HS-27A (cell line): ENCODE measurements at regions not wholly inside any gene's neighbourhood (a gene's known extent, or its start where the extent isn't known, plus 50 kb on each side); places are given as distances from the start of the nearest gene placed in this dataset.
"Not testable (repeated sequence)": the region's sequence is repeated elsewhere in the genome, so short reads cannot be mapped to it uniquely, and the experiment has no call there.

Source experiments
- DNase-seq: peaks from one replicate; pipeline ENCODE4 v3.0.0-alpha.2; 2012; ENCODE audit warnings: low read depth, missing footprints

DNA sequence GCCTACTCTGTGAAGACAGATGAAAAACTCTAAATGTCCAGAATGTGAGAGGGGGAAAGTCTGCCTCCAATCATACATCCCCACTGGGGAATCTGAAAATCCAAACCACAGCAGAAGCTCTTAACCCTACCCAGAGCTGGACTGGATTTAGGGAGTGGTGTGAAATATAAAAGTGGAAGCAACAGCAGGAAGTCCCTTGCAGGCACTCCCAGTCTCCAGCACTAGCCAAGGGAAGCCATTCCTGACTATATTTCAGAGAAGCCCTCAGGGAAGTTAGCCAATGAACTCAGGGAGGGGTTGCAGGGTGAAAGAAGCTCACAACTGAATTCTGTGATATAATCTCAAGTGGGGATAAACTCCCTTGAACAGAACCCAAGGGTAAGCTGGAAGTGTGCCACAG, 51.5 kb downstream of the CRPPA start:
- no peak for DNase-seq

DNA sequence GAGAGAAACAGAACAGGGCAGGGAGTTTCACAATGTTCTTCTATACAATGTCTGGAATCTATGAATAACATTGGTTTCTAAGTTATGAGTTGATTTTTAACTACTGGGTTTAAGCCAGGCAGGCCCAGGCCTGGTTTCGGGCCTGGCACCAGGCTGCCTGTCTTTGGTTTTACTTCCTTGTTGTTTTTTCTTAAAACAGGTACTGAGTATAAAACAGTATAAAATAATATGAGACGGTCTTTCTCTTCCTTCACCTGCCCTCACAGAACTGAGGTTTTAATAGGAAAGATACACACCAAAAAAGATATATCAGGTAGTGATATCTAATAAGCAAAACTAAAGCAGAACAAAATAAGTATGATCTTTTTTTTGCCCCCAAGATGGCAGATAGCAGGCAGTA, 52.0 kb downstream of the CRPPA start:
- not testable (repeated sequence) for DNase-seq

DNA sequence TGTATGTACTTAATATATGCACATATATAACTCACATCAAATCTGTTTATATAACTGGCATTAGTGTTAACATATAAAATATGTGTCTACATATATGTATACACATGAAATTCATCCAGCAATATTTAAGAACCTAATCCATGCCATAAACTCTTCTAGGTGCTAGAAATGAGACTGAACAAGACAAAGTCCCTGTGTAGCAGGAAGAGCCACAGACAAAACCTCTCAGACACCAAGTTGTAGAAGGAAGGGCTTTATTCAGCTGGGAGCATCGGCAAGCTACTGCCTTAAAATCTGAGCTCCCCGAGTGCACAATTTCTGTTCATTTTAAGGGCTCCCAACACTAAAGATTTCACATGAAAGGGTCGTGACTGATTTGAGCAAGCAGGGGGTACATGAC, 52.5 kb downstream of the CRPPA start:
- no peak for DNase-seq

DNA sequence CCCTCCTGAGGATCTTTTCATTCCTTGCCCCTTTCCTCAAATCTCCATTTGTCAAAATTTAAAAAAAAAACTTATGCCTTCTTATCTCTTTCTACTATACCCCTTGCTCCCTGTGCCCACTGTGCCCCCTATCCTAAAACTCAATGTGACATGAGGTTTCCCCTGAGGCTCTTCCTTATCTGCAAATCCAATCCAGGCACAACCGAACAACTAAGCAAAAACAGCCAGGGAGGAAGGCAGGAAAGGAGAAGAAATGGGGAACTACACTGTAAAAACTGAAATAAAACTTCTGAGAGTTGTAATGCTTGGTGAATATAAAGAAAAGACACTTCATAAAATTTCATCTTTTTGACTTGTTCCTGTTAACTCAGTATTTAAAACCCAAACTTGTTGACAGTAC, 54.2 kb downstream of the CRPPA start:
- DNase-seq: no peak

DNA sequence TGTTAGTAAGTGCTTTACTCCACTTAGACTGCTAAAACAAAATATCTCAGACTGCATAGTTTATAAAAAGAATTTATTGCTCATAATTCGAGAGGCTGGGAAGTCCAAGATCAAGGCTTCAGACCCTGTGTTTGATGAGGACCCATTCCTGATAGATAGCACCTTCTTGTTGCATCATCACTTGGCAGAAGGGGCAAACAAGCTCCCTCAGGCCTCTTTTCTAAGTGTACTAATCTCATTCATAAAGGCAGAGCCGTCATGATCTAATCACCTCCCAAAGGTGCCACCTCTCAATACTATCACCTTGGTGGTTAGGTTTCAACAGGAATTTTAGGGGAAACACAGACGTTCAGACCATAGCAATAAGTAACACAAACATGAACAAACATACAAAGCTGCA, 55.4 kb downstream of the CRPPA start:
- no peak for DNase-seq

DNA sequence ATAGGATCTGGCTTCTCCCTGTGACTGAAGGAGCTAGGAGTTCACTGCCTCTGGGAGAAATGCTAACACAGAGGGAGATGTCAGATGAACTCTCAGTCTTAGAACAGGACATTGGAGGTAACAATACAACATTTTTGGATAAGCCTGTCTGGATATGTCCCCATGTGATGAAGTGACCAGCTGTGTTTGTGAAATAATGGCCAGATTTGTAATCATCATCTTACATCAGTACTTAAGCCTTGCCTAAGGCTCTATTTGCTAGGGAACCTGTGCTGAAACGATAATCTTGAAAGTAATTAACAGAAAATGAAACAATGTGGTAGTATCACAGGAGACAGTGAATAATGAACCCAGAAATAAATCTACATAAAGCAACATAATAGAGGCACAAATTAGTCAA, 56.2 kb downstream of the CRPPA start:
- DNase-seq: no peak

DNA sequence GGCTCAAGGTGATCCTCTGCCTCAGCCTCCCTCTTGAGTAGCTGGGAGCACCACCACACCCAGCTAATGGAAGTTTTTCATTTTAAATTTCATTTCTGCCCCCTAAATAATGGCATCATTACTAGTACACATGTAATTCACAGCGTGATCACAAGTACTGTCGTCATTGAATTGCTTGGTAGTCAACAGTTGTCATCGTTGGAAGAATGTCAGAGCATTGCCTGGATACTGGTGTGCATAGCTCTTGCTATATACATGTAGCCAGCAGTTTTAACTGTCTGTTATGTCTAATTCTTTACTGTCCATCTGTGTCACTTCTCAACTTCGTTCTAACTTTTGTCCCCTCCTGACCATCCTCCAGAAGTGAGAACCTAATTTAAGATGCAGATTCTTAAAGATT, 62.1 kb downstream of the CRPPA start:
- DNase-seq: no peak

DNA sequence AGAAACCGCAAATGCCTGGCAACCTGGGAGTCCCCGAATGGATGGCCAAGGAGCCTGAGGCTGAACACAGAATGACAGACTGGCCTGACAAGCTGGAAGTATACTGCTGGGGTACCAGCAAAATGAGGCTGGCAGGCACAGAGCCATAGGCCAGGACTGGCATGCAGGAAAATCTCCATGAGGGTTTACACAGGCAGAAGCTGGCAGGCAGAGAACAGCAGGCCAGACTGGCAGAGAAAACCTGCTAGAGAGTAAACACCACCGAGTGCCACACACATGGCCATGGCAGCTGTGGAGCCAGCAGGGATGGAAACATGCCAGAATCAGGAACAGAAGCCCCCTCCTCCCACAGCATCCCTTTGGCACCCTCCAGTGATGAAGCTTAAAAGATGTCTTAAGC, 63.4 kb downstream of the CRPPA start:
- DNase-seq: no peak

DNA sequence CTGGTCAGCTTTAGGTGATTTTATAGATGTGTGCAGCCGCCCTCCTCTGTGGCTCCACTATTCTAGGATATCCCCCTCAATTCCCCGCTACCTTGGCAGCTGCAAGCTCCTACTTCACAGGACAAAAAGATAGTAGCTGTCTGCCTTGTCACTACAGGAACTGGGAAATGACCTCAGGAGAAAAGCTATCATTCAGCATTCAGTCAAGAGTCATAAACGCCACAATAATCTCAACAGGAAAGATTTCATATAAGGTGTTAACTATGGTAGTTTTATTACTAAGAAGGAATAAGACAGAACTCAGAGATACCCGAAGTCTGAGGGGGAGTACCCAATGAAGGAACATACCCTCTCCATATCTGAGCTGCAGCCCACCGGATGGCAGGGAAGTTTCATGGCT, 63.9 kb downstream of the CRPPA start:
- DNase-seq: no peak

DNA sequence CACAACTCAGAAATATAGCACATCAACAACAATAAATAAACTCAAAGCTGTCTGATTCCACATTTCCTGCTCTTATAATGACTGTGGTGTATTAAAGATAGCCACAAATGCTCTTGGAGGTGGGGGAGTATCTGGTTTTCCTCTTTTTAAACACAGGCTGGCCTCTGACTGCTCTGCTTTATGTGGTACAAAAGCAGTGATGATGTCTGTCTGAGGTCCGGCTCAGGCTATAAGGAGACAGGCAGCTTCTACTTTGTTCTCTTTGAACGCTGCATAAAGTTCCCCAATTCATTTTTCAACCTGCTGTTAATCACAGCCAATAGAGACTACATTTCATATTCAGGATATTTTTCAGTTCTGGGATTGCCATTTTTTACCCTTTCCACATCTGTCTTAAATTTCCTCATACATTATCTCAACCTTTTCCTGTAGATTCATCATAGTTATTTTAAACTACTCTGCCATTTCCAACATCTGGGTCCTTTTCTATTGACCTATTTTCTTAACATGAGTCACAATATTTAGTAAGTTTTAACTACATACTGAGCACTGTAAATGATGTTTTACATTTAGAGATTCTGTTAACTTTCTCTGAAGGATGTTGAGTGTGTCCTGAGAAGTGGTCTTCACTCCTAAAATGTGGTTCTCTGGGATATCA, 64.9 kb downstream of the CRPPA start:
- no peak for DNase-seq

DNA sequence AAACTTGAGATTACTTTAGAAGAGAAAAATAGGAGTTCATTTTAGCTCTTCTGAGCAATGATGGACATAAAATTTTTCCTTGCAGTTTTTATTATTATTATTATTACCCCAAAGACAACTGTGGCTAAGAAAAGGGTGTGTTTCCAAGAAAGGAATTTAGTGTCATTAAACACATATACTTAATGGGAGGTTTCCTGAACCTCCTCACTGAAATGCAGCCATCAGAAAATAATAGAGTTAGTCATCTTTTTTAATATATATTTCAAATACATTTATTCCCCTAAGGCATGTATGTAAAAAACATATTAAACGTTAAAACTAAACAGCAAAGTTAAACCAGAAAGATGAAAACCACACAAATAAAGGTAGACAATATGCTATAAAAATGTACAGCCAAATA, 66.8 kb downstream of the CRPPA start:
- DNase-seq: no peak

DNA sequence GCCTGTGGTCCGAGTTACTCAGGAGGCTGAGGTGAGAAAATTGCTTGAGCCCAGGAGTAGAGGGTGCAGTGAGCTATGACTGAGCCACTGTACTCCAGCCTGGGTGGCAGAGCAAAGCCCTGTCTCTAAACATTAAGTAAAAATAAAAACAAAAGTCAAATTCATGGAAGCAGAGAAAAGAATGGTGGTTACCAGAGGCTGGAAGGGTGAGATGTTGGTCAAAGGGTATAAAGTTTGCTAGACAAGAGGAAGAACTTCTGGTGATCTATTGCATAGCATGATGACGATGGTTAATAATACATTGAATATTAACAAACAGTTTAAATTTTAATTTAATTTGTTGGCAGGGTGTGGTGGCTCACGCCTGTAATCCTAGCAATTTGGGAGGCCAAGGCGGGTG, 68.1 kb downstream of the CRPPA start:
- DNase-seq: no peak

DNA sequence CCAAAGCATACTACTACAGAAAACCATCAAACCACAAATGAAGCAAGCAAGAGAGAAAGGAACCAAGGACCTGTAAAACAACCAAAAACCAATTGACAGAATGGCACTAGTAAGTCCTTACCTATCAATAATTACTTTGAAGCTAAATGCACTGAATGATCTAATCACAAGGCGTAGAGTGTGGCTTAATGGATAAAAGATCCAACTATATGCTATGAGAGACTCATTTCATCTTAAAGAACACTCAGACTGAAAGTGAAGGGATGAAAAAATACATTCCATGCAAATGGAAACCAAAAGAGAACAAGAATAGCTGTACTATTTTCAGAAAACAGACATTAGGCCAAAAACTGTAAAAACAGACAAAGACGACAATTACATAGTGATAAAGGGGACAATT, 70.7 kb downstream of the CRPPA start:
- no peak for DNase-seq

DNA sequence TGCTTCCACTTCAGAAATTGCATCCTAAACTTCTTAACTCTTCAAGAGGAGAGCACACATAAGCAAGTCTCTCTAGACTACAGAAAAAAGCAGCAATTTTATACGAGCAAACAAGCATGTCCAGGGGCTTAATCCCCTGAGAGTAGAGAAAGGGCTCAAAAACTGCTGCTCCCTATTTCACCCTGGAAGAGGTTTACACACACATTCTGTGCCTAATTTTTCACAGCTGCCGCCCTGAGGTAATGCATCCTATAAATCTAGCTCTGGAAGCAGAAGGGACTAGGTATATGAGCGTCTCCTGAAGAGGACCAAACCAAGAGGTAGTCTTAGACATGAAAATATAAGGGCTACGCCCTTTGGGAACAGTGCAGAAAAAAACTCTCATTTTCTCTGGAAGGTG, 73.1 kb downstream of the CRPPA start:
- DNase-seq: no peak

DNA sequence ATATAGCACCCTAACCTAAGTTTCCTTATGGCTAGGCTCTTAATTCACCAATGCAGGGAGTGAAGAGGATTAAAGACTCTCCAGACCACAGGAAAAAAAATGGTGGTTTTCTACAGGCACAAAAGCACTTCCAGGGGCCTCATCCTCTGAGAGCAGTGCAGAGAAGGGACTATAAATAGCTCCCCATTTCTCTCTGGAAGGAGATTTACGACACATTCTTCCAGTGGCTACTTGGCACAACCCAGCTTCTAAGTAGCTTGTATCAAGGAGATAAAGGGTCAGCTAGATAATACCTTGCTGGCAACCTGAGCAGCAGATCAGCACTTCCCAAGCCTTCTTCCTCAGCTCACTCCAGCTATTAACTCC, 73.5 kb downstream of the CRPPA start:
- no peak for DNase-seq

DNA sequence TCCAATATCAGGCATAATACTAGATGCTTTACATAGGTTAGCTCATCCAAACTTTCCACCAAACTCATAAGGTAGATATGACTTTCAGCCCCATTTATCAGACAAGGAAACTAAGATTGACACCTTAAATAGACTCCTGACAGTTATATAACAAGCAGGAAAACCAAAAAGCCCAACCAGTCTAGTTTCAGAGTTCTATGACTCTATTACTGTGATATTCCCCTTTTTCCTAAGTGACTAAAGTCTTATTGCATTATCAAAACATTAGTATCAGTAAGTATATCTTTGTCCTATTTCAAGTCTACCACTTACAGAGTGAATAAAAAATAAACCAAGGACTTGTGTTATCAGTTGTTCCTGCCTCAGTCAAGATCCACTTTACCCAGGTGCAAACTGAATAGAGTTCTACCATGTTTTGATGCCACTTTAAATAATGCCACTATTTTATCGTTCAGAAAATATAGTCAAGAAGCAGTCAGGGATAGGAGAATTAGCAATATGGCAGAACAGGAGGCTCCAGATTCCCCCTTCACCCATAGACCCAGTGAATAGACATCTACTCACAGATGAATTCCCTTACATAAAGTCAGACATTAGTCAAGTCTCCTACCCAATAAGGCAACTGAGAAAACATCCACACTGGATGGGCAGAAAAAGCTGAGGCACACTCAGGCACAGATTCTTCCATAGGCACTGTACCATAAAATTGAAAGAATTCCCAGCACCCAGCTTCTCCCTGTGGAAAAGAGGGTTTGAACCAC, 74.1 kb downstream of the CRPPA start:
- DNase-seq: peak; percentile 19

DNA sequence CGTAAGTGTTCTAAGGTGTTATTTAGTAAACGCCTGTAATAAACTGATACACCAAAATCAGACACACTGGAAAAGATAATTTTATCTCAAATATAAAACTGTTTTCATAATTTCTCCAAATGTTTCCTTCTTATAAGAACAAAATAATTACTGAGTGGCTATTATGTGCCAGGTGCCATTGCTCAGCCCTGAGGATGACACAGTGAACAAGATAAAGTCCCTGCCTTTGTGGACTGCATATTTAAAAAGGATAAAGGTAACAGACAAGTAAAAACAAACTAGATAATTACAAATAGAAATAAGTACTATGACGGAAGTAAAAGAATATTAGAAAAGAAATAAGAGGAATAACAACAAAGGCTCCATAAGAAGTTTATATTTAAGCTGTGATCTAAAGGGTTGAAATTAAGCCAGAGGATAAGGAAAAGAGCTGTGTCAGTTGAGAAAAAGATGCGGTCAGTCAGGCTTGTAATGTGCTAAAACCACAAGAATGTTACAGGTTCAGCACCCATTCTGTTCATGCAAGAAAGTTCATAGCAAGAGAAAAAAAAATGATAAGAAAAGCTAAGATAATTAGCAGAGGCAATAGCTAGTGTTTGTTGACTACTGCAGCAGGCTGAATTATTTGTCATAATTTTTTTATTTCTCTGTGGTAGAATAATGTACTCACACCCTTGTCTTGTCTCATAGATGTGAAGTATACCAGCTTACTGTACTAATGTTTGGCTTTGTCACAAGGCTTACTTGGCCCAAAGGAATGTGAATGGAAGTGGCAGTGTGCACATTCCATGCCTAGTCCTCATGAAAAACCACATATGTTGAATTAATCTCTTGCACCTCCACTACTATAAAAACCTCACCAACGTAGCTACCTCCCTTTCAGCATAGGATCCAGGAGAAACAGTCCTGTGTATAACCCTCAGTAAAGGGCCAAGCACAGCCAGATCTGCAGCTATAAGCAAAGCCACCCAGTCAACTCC, 75.1 kb downstream of the CRPPA start:
- DNase-seq: peak; percentile 76

DNA sequence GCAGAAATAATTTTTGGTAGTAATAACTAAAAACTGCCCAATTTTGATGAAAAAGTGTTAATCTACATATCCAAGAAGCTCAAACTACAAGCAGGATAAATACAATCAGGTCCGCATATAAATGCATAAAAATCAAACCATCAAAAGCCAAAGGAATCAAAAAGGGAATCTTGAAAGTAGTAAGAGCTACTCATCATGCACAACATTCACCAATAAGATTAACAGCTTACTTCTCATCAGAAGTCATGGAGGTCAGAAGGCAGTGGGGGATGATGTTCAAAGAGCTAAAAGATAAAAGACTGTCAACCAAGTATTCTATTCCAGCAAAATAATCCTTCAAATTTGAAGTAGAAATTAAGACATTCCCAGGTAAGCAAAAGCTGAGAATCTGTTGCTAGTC, 76.4 kb downstream of the CRPPA start:
- DNase-seq: no peak

DNA sequence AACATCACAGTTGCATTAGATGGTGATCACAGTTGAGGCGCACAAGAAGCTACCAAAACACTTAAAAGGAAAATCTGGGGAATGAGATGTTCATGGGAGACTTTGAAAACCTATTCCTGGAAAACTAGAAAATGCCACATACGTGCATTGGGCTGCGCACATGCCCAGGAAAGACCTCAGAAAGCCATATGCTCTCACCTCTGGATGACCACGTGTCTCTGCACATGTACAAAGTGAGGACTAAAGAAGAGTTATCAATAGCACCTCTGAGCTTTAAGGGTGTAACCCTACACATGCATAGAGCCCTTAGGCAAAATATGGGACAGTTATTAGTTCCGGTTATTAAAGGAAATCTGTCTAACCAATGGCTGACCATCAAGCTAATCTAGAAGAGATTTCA, 77.7 kb downstream of the CRPPA start:
- no peak for DNase-seq

DNA sequence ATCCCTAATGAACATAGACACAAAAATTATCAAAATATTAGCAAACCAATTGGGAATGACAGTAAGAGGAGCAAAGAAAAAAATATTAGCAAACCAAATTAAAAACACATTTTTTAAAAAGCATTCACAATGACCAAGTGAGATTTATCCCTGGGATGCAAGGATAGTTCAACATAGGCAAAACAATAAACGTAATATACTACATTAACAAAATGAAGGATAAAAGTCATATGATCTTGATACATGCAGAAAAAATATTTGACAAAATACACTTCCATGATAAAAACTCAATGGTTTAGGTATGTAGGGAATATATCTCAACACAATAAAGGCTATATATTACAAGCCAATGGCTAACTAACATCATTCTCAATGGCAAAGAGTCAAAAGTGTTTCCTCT, 83.3 kb downstream of the CRPPA start:
- no peak for DNase-seq

DNA sequence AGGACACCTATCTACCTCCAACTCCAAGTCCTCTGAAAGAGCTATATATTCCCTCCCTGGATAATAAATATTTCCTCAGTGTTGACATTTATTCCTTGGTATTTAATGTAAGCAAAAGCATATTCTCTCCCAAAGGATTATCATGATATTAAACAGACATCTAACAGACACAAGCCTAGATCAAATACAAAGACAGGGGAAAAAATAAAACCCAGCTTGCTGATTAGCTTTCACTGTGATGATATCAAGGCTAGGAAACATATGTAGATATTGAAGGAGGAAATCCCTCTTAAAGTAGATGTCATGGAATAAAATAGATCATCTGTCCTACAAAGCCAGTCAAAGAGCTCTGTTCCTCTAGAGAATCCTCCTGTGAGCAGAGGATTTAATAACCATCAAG, 95.2 kb downstream of the CRPPA start:
- no peak for DNase-seq

DNA sequence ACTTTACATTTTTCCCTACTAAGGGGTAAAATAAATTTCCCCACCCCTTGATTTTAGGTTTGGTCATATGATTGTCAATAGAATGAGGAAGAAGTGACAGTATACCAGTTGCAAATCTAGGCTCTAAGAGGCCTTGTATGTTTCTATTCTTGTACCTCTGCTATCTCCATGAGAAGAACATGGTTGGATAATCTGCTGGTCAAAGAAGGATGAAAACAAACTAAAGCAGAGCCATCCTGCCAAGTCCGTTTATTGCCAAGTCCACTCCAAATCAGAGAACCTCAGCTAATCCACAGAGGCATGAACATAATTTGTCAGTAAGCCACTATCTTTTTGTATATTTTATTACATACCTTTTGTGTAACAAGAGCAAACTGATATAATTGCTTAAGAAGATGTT, 98.0 kb downstream of the CRPPA start:
- no peak for DNase-seq

DNA sequence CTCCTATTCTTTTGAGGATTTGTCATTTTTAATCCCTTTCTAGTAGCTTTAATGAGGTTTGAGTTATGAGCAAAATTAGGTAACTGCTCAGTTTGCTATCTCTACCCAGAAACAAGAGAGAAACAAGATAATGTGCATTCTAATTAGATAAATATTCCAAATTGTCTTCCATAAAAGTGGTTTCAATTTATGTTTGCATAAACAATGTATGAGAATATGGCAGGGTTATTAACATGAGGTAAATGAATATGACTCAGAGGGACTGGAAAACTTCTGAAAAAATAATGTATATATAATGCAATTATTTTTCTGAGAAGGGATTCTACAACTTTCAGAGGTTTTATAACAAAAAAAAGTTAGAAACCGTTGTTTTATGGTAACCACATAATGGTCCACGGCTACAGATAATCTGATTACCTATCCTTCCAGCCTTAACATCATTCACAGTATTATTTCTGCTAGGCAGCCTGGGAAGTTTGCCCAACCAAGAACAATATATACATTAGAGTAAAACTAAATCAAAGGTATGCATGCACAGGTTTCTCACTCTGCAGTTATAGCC, 101.2 kb downstream of the CRPPA start:
- DNase-seq: no peak
